Midbrain (tissue), 1 donor: ENCODE measurements at regions not wholly inside any gene's neighbourhood (a gene's known extent, or its start where the extent isn't known, plus 50 kb on each side); places are given as distances from the start of the nearest gene placed in this dataset.
"Not testable (repeated sequence)": the region's sequence is repeated elsewhere in the genome, so short reads cannot be mapped to it uniquely, and the experiment has no call there.

Experiments
- DNase-seq: peaks from one replicate; lab custom pipeline; 2025; lab: John Stamatoyannopoulos, UW

- peak; percentile 8 for DNase-seq
Measured at GRCh38 chr12:67456431-67456901, 187.3 kb downstream of the CAND1 start.

GRCh38 chr12:67457136-67457535 is 188.0 kb downstream of the CAND1 start:
- no peak for DNase-seq

- no peak for DNase-seq
Measured at GRCh38 chr12:67457778-67458665, 188.9 kb downstream of the CAND1 start.

GRCh38 chr12:67459173-67459572 is 189.4 kb upstream of the DYRK2 start:
- no peak for DNase-seq

GRCh38 chr12:67459578-67459977 is 189.0 kb upstream of the DYRK2 start:
- DNase-seq: no peak

- DNase-seq: no peak
Measured at GRCh38 chr12:67460388-67460787, 188.2 kb upstream of the DYRK2 start.

- no peak for DNase-seq
Measured at GRCh38 chr12:67468549-67469245, 179.8 kb upstream of the DYRK2 start.

- peak; percentile 17 for DNase-seq
Measured at GRCh38 chr12:67469666-67470065, 178.9 kb upstream of the DYRK2 start.

GRCh38 chr12:67471810-67472209 is 176.7 kb upstream of the DYRK2 start:
- DNase-seq: no peak

GRCh38 chr12:67472539-67472938 is 176.0 kb upstream of the DYRK2 start:
- peak; percentile 20 for DNase-seq

- DNase-seq: no peak
Measured at GRCh38 chr12:67474934-67475620, 173.5 kb upstream of the DYRK2 start.

- no peak for DNase-seq
Measured at GRCh38 chr12:67475725-67476124, 172.8 kb upstream of the DYRK2 start.

- DNase-seq: no peak
Measured at GRCh38 chr12:67477681-67478265, 170.8 kb upstream of the DYRK2 start.

GRCh38 chr12:67482751-67483661 is 165.5 kb upstream of the DYRK2 start:
- peak; percentile 66 for DNase-seq

- DNase-seq: no peak
Measured at GRCh38 chr12:67483871-67484554, 164.5 kb upstream of the DYRK2 start.

GRCh38 chr12:67484791-67485480 is 163.6 kb upstream of the DYRK2 start:
- DNase-seq: no peak

- DNase-seq: no peak
Measured at GRCh38 chr12:67486671-67487070, 161.9 kb upstream of the DYRK2 start.

GRCh38 chr12:67488349-67488748 is 160.2 kb upstream of the DYRK2 start:
- DNase-seq: not testable (repeated sequence)

- no peak for DNase-seq
Measured at GRCh38 chr12:67489007-67489406, 159.5 kb upstream of the DYRK2 start.

- DNase-seq: no peak
Measured at GRCh38 chr12:67496581-67496980, 152.0 kb upstream of the DYRK2 start.
